CD4-positive, alpha-beta T cell treated with Interleukin-12 subunit alpha and Interleukin-12 subunit beta, for 1 hour (primary cell): ENCODE measurements at regions not wholly inside any gene's neighbourhood (a gene's known extent, or its start where the extent isn't known, plus 50 kb on each side); places are given as distances from the start of the nearest gene placed in this dataset.

Experiments used
- DNase-seq: peaks from one replicate; pipeline ENCODE4 v3.0.0-alpha.2; 2020

DNA sequence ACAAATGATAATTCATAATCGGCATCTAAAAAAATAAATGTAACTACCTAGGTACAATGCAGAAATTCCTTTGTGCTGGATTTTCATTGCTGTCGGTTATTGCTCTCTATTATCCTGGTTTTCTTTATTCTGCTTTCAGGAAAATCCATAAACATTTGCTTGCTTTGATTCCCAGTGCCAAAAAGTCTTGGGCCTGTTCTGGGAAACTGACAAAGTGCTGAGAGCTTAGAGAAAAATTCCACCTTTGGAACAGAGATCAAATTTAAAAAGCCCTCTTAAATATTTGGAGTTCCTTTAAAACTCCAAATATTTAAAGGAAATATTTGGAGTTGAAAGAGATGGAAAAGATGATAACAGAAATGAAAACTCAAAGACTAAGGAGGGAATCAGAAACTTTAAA, 87.3 kb upstream of the ZBED5 start:
- no peak for DNase-seq

DNA sequence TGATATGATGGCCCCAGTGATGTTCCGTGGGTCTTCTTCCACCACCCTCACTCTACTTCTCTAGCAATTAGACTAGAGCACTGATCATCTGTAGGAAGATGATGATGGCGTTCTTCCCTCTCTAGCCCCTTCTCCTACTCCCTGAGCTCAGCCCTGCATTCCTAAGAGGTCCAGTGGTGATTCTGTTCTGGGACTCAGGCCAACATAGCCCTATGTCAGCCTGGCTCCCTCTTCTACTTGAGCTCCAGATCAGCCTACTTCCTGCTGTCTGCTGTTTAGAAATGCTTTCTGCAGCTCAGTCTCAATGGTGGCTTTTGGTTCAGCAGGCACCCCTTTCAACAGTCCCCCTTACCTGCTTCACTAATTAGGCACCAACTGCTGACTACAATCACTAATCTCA, 86.1 kb upstream of the ZBED5 start:
- no peak for DNase-seq

DNA sequence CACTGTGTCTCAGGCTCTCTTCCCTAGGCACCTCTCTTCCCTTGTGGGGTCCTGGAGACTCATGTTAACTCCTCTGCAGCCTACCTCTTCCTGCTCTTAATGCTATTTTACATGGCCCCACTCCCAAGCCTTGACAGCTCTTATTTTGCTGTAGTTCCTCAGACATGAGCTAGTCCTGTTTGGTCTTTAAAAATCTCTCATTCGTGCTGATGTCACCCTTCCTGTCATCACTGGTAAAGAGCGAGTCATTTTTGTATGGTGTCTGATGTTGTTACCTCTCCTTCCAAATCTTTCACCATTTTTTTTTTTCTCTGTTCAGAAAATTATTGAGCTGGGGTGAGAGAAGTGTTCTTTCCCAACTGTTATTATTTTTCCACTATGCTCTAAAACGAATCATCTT, 84.8 kb upstream of the ZBED5 start:
- no peak for DNase-seq

- DNase-seq, result no peak
These were observed 84.0 kb upstream of the ZBED5 start for GRCh38 chr11:10941871-10942270.

DNA sequence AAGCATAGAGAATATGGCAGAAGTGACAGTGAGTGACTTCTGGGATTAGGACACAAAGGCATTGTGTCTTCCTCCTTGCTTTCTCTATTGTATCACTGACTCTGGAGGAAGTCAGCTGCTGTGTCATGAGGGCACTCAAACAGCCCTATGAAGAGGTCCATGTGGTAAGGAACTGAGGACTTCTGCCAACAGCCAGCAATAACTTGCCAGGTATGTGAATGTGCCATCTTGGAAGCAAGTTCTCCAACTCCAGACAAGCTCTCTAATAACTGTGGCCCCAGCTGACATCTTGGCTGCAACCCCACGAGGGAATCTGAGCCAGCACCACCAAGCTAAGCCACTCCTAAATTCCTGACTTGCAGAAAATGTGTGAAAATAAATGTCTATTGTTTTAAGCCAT, 83.6 kb upstream of the ZBED5 start:
- no peak for DNase-seq

- no peak for DNase-seq
These were observed 81.0 kb upstream of the ZBED5 start for GRCh38 chr11:10938650-10939387.

GRCh38 chr11:10938231-10938630, 80.4 kb upstream of the ZBED5 start:
- DNase-seq, result no peak

GRCh38 chr11:10937385-10937771, 79.5 kb upstream of the ZBED5 start:
- DNase-seq, result no peak

DNA sequence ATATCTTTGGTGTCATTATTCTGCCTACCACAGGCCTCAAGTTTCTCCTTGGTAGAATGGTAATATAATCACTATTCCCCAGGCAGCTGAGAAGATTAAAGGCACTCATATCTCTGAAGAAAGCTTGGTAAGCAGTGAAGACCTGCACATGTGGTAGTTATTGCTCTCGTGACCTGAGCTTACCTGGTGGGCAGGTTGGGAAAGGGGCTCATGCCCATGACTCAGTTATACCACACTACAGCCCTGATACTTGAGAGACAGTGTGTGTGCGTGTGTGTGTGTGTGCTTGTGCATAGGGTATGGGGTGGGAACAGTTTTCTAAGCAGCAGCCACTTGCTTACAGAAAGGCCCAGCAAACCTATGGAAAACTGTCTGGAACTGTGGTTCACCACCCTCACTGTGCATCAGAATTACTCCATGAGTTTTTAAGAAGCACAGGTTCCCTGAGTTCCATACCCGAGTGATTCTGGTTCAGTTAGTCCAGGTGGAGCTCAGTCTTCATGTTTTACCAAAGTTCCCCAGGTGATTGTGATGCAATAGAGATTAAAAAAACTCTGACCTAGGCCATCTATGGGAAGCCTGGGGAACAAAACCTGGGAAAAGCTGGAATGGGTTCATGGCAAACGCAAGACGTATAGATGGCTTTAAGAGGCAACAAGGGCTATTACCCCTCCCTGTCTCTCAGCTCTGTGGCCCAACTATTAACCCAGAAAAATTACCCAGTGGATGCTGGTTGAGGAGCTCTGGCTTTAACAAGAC, 79.0 kb upstream of the ZBED5 start:
- no peak for DNase-seq

DNA sequence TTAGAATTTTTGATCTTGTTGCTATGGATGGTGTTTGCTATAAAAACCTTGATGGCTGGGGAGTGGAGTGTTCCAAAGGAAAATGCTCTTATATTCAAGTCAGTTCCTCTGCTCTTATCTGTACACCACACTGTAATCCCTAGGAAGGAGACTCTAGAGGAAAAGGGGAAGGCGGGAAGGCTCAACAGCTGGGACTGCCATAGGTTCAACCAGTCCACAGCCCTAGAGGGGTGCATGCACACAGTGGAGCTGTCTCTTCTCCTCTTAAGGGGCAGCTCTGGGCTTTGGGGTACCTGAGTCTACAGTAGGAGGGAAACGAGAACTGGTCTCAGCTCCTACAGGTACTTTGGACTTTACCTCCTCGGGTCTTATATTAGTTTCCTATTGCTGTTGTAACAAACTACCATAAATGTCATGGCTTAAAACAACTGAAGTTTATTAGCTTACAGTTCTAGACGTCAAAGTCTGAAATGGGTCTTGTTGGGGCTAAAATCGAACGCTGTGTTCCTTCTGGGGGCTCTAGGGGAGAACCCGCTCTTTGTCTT, 77.2 kb upstream of the ZBED5 start:
- DNase-seq, result no peak

- peak; percentile 13 for DNase-seq
These were observed 76.5 kb upstream of the ZBED5 start for GRCh38 chr11:10934293-10934860.

GRCh38 chr11:10933455-10934292, 75.8 kb upstream of the ZBED5 start:
- DNase-seq, result peak; percentile 82

DNA sequence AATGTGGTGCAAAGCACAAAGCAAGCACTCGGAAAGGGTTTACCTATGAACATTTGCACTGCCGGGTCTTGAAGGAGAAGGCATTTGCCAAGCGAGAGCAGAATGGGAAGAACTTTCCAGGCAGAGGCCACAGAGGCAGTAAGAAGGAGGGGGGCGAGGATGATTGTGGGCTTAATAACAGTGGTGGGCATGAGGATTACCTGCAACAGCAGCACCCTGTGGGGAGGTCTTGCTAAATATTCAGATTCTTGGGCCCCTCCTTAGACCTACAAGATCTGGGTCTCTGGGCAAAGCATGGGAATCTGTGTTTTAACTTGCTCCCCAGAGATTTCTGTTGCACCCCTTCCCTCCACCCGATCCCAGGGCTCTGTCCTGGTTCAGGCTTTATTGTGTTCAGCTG, 75.1 kb upstream of the ZBED5 start:
- no peak for DNase-seq

DNA sequence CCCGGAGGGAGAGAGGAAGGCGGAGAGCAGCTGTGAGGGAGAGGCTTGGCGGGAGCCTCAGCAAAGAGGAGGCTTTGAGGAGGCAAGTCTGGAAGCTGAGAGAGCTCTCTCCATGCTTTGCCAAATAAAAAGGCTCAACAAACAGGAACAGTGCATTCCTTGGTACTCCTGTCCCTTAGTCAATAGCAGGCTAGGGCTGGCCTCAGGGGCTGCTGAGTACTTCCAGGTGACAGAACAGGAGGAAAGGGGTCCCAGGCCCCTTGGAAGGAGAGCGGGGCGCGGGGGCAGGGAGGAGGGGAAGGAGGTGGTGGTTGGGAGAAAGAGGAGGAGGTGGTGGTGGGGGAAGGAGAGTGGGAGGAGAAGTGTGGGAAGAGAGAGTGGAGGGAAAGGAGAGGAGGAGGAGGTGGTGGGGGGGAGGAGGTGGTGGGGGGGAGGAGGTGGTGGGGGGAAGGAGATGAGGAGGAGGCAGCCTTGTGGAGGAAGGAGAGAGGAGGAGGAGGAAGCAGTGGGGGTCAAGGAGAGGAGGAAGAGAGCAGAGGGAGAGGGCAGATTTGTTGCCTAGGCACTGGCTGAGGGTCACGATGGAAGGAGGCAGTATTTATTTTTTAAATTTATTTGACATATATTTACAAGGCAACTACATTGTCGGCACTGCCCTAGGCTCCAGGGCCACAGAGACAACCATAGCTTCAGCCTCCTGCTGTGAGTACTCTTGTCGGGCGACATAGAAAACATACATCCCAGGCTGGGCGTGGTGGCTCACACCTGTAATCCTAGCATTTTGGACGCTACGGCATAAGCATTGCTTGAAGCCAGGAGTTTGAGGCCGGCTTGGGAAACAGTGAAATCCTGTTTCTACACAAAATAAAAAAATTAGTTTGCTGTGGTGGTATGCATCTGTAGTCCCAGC, 74.2 kb upstream of the ZBED5 start:
- no peak for DNase-seq

GRCh38 chr11:10930972-10931760, 73.3 kb upstream of the ZBED5 start:
- DNase-seq, result peak; percentile 43

DNA sequence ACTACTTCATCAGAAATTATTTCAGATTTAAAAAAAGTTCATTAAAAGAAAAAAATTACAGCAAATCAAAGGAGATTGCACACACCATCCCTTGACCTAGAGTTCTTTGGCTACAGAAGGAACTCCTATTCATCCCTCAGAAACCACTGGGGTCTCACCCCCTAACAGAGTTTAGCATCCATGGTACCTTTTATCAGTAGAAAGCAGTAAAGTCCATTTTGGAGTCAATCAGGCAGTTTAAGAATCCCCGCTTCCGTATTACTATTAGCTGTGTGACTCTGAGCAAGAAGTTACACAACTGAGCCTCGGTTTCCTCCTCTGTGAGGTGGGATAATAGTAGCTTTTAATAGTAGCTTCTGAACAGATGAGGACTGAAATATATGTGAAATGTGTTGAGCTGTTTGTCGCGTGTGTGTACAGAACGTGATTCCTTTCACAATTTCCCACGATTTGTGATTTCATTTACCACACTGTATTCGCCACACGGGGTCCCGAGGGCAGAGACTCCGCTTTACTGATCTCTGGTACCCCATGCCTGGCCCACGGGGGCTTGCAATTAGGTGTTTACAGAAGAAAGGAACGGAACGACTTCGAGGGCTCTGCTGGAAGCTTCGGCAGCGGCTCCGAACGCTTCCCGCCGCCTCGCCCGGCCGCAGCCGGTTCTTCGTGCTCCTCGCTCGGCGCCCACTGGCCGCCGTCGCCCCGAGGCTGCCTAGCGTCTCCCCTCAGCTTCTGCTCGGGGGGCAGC, 72.5 kb upstream of the ZBED5 start:
- DNase-seq, result peak; percentile 8

- DNase-seq, result no peak
These were observed 69.7 kb upstream of the ZBED5 start for GRCh38 chr11:10927538-10927937.

- no peak for DNase-seq
These were observed 69.0 kb upstream of the ZBED5 start for GRCh38 chr11:10926801-10927211.

- DNase-seq, result no peak
These were observed 67.5 kb upstream of the ZBED5 start for GRCh38 chr11:10925149-10925926.
